ENCODE measurements at regions not wholly inside any gene's neighbourhood (a gene's known extent, or its start where the extent isn't known, plus 50 kb on each side); places are given as distances from the start of the nearest gene placed in this dataset.

DNA sequence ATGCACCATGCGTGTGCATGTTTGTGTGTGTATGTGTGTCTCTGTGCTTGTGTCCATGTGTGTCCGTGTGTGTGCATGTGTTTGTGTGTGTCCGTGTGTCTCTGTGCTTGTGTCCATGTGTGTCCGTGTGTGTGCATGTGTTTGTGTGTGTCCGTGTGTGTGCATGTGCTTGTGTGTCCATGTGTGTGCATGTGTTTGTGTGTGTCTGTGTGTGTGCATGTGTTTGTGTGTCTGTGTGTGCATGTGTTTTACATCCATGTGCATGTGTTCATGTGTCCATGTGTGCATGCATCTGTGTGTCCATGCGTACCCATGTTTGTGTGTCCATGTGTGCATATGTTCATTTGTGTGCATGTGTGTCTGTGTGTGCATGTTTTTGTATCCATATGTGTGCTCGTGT is 100.5 kb downstream of the LBH start:
- TF ChIP-seq, protein P1, sequence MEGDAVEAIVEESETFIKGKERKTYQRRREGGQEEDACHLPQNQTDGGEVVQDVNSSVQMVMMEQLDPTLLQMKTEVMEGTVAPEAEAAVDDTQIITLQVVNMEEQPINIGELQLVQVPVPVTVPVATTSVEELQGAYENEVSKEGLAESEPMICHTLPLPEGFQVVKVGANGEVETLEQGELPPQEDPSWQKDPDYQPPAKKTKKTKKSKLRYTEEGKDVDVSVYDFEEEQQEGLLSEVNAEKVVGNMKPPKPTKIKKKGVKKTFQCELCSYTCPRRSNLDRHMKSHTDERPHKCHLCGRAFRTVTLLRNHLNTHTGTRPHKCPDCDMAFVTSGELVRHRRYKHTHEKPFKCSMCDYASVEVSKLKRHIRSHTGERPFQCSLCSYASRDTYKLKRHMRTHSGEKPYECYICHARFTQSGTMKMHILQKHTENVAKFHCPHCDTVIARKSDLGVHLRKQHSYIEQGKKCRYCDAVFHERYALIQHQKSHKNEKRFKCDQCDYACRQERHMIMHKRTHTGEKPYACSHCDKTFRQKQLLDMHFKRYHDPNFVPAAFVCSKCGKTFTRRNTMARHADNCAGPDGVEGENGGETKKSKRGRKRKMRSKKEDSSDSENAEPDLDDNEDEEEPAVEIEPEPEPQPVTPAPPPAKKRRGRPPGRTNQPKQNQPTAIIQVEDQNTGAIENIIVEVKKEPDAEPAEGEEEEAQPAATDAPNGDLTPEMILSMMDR (conservative IDR thresholded peaks at IDR 0.05), result no peak
- no peak overlapping the region for H3K27ac ChIP-seq

- H3K27ac ChIP-seq, result no peak overlapping the region
- TF ChIP-seq, protein P1 (conservative IDR thresholded peaks at IDR 0.05), result no peak
Measured at GRCh38 chr2:30332791-30333453, 101.6 kb downstream of the LBH start.

GRCh38 chr2:30334762-30335363 is 103.5 kb downstream of the LBH start:
- TF ChIP-seq, protein P1 (conservative IDR thresholded peaks at IDR 0.05), result no peak; the same call in 1 of the 2 replicates
- no peak overlapping the region for H3K27ac ChIP-seq

GRCh38 chr2:30336084-30336483 is 104.8 kb downstream of the LBH start:
- no peak overlapping the region for H3K27ac ChIP-seq
- TF ChIP-seq, protein P1 (conservative IDR thresholded peaks at IDR 0.05), result no peak

DNA sequence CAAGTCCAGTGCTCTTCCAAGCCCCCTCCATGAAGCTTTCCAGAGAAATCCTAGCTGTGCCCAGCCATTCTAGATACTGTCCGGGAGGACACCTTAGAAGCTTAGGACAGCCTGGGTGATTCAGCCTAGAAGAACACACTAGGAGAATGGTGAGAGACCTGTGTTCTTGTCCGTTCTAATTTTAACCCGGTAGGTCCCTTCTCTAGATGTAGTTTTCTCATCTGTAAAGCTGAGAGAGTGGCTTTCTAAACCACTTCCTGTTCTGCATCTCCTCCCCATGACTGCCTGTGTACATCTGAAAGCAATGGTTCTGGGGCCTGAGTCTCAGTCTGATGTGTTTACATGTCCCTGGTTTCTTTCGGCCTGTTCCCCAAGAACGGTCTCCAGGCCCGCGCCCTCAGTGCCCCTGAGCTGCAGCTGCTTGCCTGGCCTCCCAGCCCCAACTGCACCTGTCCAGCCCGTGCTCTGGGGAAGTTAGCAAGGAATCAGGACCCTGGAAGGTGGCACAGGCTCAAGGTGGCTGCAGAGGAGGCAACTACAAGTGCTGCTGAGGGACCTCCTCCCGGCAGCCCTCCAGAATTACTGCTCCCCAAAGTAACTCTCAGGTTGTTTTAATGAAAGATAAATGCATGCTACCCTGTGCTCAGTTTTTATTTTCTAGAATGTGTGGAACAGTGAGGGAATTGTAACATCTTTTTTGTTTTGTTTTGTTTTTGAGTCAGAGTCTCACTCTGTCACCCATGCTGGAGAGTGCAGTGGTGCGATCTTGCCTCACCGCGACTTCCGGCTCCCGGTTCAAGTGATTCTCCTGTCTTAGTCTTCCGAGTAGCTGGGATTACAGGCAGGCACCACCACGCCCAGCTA is 105.9 kb downstream of the LBH start:
- no peak overlapping the region for H3K27ac ChIP-seq
- TF ChIP-seq, protein P1 (conservative IDR thresholded peaks at IDR 0.05), result no peak

DNA sequence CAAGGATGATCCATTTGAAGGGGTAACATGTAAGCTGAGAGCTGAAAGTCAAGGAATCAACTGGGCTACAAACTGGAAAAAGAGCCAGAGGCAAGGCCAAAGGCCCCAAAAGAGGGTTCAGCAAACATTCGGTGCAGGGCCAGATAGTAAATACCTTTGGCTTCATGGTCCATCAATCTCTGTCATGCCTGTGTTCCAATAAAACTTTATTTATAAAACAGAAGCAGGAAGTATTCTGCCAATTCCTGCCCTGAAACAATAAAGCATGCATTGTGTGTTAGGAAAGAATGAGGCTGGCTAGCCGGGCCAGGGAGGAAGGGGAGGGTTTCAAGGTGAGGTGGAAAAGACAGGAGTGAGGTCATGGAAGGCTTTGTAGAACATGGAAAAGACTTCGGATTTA is 107.1 kb downstream of the LBH start:
- H3K27ac ChIP-seq, result no peak overlapping the region
- TF ChIP-seq, protein P1 (conservative IDR thresholded peaks at IDR 0.05), result no peak

DNA sequence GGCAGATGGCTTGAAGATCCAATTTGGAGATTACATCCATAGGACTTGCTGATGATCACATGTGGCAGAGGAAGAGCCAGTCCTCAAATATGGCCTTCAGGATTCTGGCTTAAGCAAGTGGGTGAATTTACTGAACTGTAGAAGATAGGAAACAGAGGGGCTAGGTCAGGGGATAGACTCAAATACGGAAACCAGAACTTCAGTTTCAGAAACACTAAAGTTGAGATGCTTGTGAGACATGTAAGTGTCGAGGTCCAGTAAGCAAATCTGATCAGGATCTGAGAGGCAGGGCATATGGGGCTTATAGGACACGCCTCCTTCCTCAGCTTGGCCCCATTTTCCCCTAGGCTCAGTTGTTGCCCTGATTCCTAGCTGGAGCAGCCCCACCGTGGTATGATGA is 107.7 kb downstream of the LBH start:
- TF ChIP-seq, protein P1 (conservative IDR thresholded peaks at IDR 0.05), result no peak
- no peak overlapping the region for H3K27ac ChIP-seq

Measured in VCaP (cell line).